CD8-positive, alpha-beta memory T cell (primary cell): ENCODE measurements at regions not wholly inside any gene's neighbourhood (a gene's known extent, or its start where the extent isn't known, plus 50 kb on each side); places are given as distances from the start of the nearest gene placed in this dataset.

Experiments
- CTCF ChIA-PET: fragments of 350-600 bp; sonication (Branson Sonifier 250); formaldehyde crosslinking; loops from one replicate; lab custom pipeline; 2021; ENCODE audit warnings: antibody characterized with exemption; lab: Charles Lee
- POLR2A ChIA-PET: fragments of 350-600 bp; sonication (Branson Sonifier 250); formaldehyde crosslinking; loops from one replicate; lab custom pipeline; 2021; ENCODE audit warnings: antibody characterized with exemption; lab: Charles Lee
- DNase-seq, 5 donors: peaks; one replicate each; pipeline versions ENCODE4 v3.0.0 to v3.0.0-alpha.2; 2020 to 2022; ENCODE audit warnings: mixed read lengths in 1 of 5
- H3K27ac ChIP-seq: one replicate; pipeline ENCODE4 v1.7.0; 2013; ENCODE audit warnings: low read depth, mild to moderate bottlenecking, low read length, moderate library complexity
- H3K27me3 ChIP-seq: 2 replicates; pipeline ENCODE4 v1.7.0; 2013; ENCODE audit warnings: low read length, mild to moderate bottlenecking; ENCODE audit not compliant: insufficient read depth, poor library complexity, severe bottlenecking
- H3K36me3 ChIP-seq: 2 replicates; pipeline ENCODE4 v1.7.0; 2013; ENCODE audit warnings: mild to moderate bottlenecking, low read length, moderate library complexity; ENCODE audit not compliant: insufficient read depth
- H3K4me1 ChIP-seq: 2 replicates; pipeline ENCODE4 v1.7.0; 2013; ENCODE audit warnings: mild to moderate bottlenecking, low read length, moderate library complexity; ENCODE audit not compliant: insufficient read depth
- H3K4me3 ChIP-seq: 2 replicates; pipeline ENCODE4 v1.7.0; 2013; ENCODE audit warnings: mild to moderate bottlenecking, low read length
- H3K9me3 ChIP-seq: 2 replicates; pipeline ENCODE4 v1.7.0; 2013; ENCODE audit warnings: mild to moderate bottlenecking, low read length
- H3K27ac Mint-ChIP-seq, 8 donors: one replicate each; pipeline ENCODE4 v1.8.0; 2020 to 2021; ENCODE audit warnings: mixed read lengths in 8 of 8, mild to moderate bottlenecking in 6 of 8, inconsistent platforms in 3 of 8, moderate library complexity in 3 of 8
- H3K27me3 Mint-ChIP-seq, 2 donors: one replicate each; pipeline ENCODE4 v1.8.0; 2020 to 2021; ENCODE audit warnings: mixed read lengths in 2 of 2, mild to moderate bottlenecking in 1 of 2, moderate library complexity in 1 of 2
- H3K36me3 Mint-ChIP-seq, 3 donors: one replicate each; pipeline ENCODE4 v1.8.0; 2020 to 2021; ENCODE audit warnings: mixed read lengths in 3 of 3, inconsistent platforms in 1 of 3, mild to moderate bottlenecking in 1 of 3
- H3K4me1 Mint-ChIP-seq, 3 donors: one replicate each; pipeline ENCODE4 v1.8.0; 2020 to 2021; ENCODE audit warnings: mixed read lengths in 3 of 3, inconsistent platforms in 1 of 3, mild to moderate bottlenecking in 1 of 3
- H3K4me3 Mint-ChIP-seq, 7 donors: one replicate each; pipeline ENCODE4 v1.8.0; 2020 to 2021; ENCODE audit warnings: mixed read lengths in 7 of 7, mild to moderate bottlenecking in 6 of 7, moderate library complexity in 4 of 7, inconsistent platforms in 2 of 7
- H3K9me3 Mint-ChIP-seq, 5 donors: one replicate each; pipeline ENCODE4 v1.8.0; 2020 to 2022; ENCODE audit warnings: mixed read lengths in 5 of 5, mild to moderate bottlenecking in 3 of 5, moderate library complexity in 2 of 5, inconsistent platforms in 1 of 5

- CTCF ChIA-PET, result no interaction called here
- H3K4me1 Mint-ChIP-seq, result no peaks in the 10 kb centered on the region
- no peak overlapping the region for H3K27ac Mint-ChIP-seq
Observed at GRCh38 chr5:89597878-89598277, 714.9 kb upstream of the MEF2C start.

GRCh38 chr5:89596821-89597220, 713.8 kb upstream of the MEF2C start:
- no peaks in the 10 kb centered on the region for H3K27me3 Mint-ChIP-seq
- peaks cover 0 to 8% (median under 1%) of the 10 kb centered on the region in 5 donors for H3K9me3 Mint-ChIP-seq
- H3K4me1 ChIP-seq, result no peaks in the 10 kb centered on the region
- no peak overlapping the region for H3K27ac ChIP-seq
- no peak overlapping the region for H3K4me3 Mint-ChIP-seq
- CTCF ChIA-PET, result no interaction called here
- no peak overlapping the region for H3K27ac Mint-ChIP-seq
- no peak for DNase-seq
- no peak overlapping the region for H3K4me3 ChIP-seq
- no peaks in the 10 kb centered on the region for H3K36me3 ChIP-seq
- no peaks in the 10 kb centered on the region for H3K4me1 Mint-ChIP-seq
- no peaks in the 10 kb centered on the region for H3K36me3 Mint-ChIP-seq
- POLR2A ChIA-PET, result no interaction called here
- H3K9me3 ChIP-seq, result no peaks in the 10 kb centered on the region
- no peaks in the 10 kb centered on the region for H3K27me3 ChIP-seq

More at GRCh38 chr5:89597878-89598277, 714.9 kb upstream of the MEF2C start:
- Mint-ChIP-seq H3K27me3 (no peaks in the 10 kb centered on the region), H3K4me3 (no peak overlapping the region), H3K36me3 (no peaks in the 10 kb centered on the region), H3K9me3 (peaks cover 0 to 7% (median 0%) of the 10 kb centered on the region in 5 donors)
- no peaks in the 10 kb centered on the region for H3K4me1 ChIP-seq
- no peak for DNase-seq
- POLR2A ChIA-PET, result no interaction called here
- no peaks in the 10 kb centered on the region for H3K9me3 ChIP-seq
- no peaks in the 10 kb centered on the region for H3K36me3 ChIP-seq
- no peak overlapping the region for H3K27ac ChIP-seq
- no peaks in the 10 kb centered on the region for H3K27me3 ChIP-seq
- no peak overlapping the region for H3K4me3 ChIP-seq

GRCh38 chr5:89595056-89595455, 712.1 kb upstream of the MEF2C start:
- Histone ChIP-seq H3K9me3 (no peaks in the 10 kb centered on the region), H3K4me3 (no peak overlapping the region), H3K4me1 (no peaks in the 10 kb centered on the region), H3K36me3 (no peaks in the 10 kb centered on the region), H3K27me3 (no peaks in the 10 kb centered on the region), H3K27ac (no peak overlapping the region)
- Mint-ChIP-seq H3K36me3 (no peaks in the 10 kb centered on the region), H3K9me3 (peaks cover 0 to 8% (median 0%) of the 10 kb centered on the region in 5 donors), H3K4me1 (no peaks in the 10 kb centered on the region), H3K27me3 (no peaks in the 10 kb centered on the region), H3K27ac (no peak overlapping the region), H3K4me3 (no peak overlapping the region)
- POLR2A ChIA-PET, result no interaction called here
- no peak for DNase-seq
- CTCF ChIA-PET, result no interaction called here

GRCh38 chr5:89584339-89584956, 701.5 kb upstream of the MEF2C start:
- H3K4me1 ChIP-seq, result no peaks in the 10 kb centered on the region
- H3K27ac ChIP-seq, result no peak overlapping the region
- DNase-seq, result no peak
- Mint-ChIP-seq H3K27me3 (no peaks in the 10 kb centered on the region), H3K9me3 (peaks cover 0 to 4% (median 0%) of the 10 kb centered on the region in 5 donors), H3K36me3 (no peaks in the 10 kb centered on the region), H3K4me1 (no peaks in the 10 kb centered on the region), H3K4me3 (no peak overlapping the region), H3K27ac (no peak overlapping the region)
- no peak overlapping the region for H3K4me3 ChIP-seq
- H3K9me3 ChIP-seq, result no peaks in the 10 kb centered on the region
- ChIA-PET CTCF (no interaction called here), POLR2A (no interaction called here)
- no peaks in the 10 kb centered on the region for H3K27me3 ChIP-seq
- H3K36me3 ChIP-seq, result no peaks in the 10 kb centered on the region

GRCh38 chr5:89583534-89583933, 700.5 kb upstream of the MEF2C start:
- Histone ChIP-seq H3K36me3 (no peaks in the 10 kb centered on the region), H3K4me1 (no peaks in the 10 kb centered on the region), H3K4me3 (no peak overlapping the region), H3K9me3 (no peaks in the 10 kb centered on the region), H3K27ac (no peak overlapping the region), H3K27me3 (no peaks in the 10 kb centered on the region)
- peaks cover 0 to 4% (median 0%) of the 10 kb centered on the region in 5 donors for H3K9me3 Mint-ChIP-seq
- no peak overlapping the region for H3K4me3 Mint-ChIP-seq
- no peaks in the 10 kb centered on the region for H3K36me3 Mint-ChIP-seq
- H3K4me1 Mint-ChIP-seq, result no peaks in the 10 kb centered on the region
- H3K27me3 Mint-ChIP-seq, result no peaks in the 10 kb centered on the region
- ChIA-PET POLR2A (no interaction called here), CTCF (no interaction called here)
- no peak overlapping the region for H3K27ac Mint-ChIP-seq
- DNase-seq, result no peak

- DNase-seq, result no peak
- H3K9me3 ChIP-seq, result no peaks in the 10 kb centered on the region
- no peak overlapping the region for H3K4me3 ChIP-seq
- H3K27me3 Mint-ChIP-seq, result no peaks in the 10 kb centered on the region
- no peak overlapping the region for H3K4me3 Mint-ChIP-seq
- CTCF ChIA-PET, result no interaction called here
- H3K4me1 ChIP-seq, result no peaks in the 10 kb centered on the region
- no peak overlapping the region for H3K27ac ChIP-seq
- no peaks in the 10 kb centered on the region for H3K36me3 ChIP-seq
- H3K27me3 ChIP-seq, result no peaks in the 10 kb centered on the region
- H3K4me1 Mint-ChIP-seq, result no peaks in the 10 kb centered on the region
- H3K27ac Mint-ChIP-seq, result no peak overlapping the region
- no peaks in the 10 kb centered on the region for H3K36me3 Mint-ChIP-seq
- H3K9me3 Mint-ChIP-seq, result peaks cover 0 to 4% (median 0%) of the 10 kb centered on the region in 5 donors
- POLR2A ChIA-PET, result no interaction called here
Observed at GRCh38 chr5:89582768-89583339, 699.9 kb upstream of the MEF2C start.

GRCh38 chr5:89580976-89581375, 698.0 kb upstream of the MEF2C start:
- no peaks in the 10 kb centered on the region for H3K36me3 ChIP-seq
- H3K9me3 Mint-ChIP-seq, result peaks cover 0 to 2% (median 0%) of the 10 kb centered on the region in 5 donors
- H3K4me1 Mint-ChIP-seq, result no peaks in the 10 kb centered on the region
- H3K27ac ChIP-seq, result no peak overlapping the region
- H3K4me1 ChIP-seq, result no peaks in the 10 kb centered on the region
- no peak overlapping the region for H3K27ac Mint-ChIP-seq
- ChIA-PET POLR2A (no interaction called here), CTCF (no interaction called here)
- H3K9me3 ChIP-seq, result no peaks in the 10 kb centered on the region
- H3K36me3 Mint-ChIP-seq, result no peaks in the 10 kb centered on the region
- no peak overlapping the region for H3K4me3 ChIP-seq
- H3K27me3 ChIP-seq, result no peaks in the 10 kb centered on the region
- no peak overlapping the region for H3K4me3 Mint-ChIP-seq
- no peaks in the 10 kb centered on the region for H3K27me3 Mint-ChIP-seq
- DNase-seq, result no peak

- POLR2A ChIA-PET, result no interaction called here
Observed at GRCh38 chr5:89575319-89575718, 692.3 kb upstream of the MEF2C start.

More at GRCh38 chr5:89575319-89575718, 692.3 kb upstream of the MEF2C start:
- peaks cover 0 to 6% (median 0%) of the 10 kb centered on the region in 5 donors for H3K9me3 Mint-ChIP-seq
- CTCF ChIA-PET, result no interaction called here
- H3K27me3 Mint-ChIP-seq, result no peaks in the 10 kb centered on the region
- no peak overlapping the region for H3K4me3 Mint-ChIP-seq
- no peak overlapping the region for H3K27ac Mint-ChIP-seq
- no peak overlapping the region for H3K4me3 ChIP-seq
- no peaks in the 10 kb centered on the region for H3K36me3 ChIP-seq
- no peak overlapping the region for H3K27ac ChIP-seq
- no peaks in the 10 kb centered on the region for H3K9me3 ChIP-seq
- H3K4me1 ChIP-seq, result no peaks in the 10 kb centered on the region
- H3K27me3 ChIP-seq, result no peaks in the 10 kb centered on the region
- no peak for DNase-seq
- H3K36me3 Mint-ChIP-seq, result no peaks in the 10 kb centered on the region
- no peaks in the 10 kb centered on the region for H3K4me1 Mint-ChIP-seq
